ENCODE measurements at regions not wholly inside any gene's neighbourhood (a gene's known extent, or its start where the extent isn't known, plus 50 kb on each side); places are given as distances from the start of the nearest gene placed in this dataset.

GRCh38 chr3:5036858-5037257 lies 57.6 kb downstream of the BHLHE40 start:
- TF ChIP-seq CTCF (IDR thresholded peaks at IDR 0.05) (no peak), POLR2A (IDR thresholded peaks at IDR 0.05) (no peak)

Measured in ovary (tissue), 3 donors.